GM19438 (cell line): ENCODE measurements at regions not wholly inside any gene's neighbourhood (a gene's known extent, or its start where the extent isn't known, plus 50 kb on each side); places are given as distances from the start of the nearest gene placed in this dataset.
A peak's percentile ranks its signal among the peaks of the same experiment; 100 is the strongest.

Source experiments
- ATAC-seq: cut with Tn5 transposase; IDR thresholded peaks from one replicate; pipeline ENCODE4 v1.9.1; 2021; ENCODE audit warnings: low read depth; ENCODE audit not compliant: unreplicated experiment

GRCh38 chrX:134172588-134173259 is 64.3 kb upstream of the CCDC160 start:
- peak; percentile 30 for ATAC-seq

- ATAC-seq = no peak
Observed at GRCh38 chrX:134173541-134174272, 63.3 kb upstream of the CCDC160 start.

- no peak for ATAC-seq
Observed at GRCh38 chrX:134174273-134174660, 62.7 kb upstream of the CCDC160 start.

GRCh38 chrX:134174859-134175258 is 62.1 kb upstream of the CCDC160 start:
- no peak for ATAC-seq

GRCh38 chrX:134177527-134177926 is 59.5 kb upstream of the CCDC160 start:
- no peak for ATAC-seq

DNA sequence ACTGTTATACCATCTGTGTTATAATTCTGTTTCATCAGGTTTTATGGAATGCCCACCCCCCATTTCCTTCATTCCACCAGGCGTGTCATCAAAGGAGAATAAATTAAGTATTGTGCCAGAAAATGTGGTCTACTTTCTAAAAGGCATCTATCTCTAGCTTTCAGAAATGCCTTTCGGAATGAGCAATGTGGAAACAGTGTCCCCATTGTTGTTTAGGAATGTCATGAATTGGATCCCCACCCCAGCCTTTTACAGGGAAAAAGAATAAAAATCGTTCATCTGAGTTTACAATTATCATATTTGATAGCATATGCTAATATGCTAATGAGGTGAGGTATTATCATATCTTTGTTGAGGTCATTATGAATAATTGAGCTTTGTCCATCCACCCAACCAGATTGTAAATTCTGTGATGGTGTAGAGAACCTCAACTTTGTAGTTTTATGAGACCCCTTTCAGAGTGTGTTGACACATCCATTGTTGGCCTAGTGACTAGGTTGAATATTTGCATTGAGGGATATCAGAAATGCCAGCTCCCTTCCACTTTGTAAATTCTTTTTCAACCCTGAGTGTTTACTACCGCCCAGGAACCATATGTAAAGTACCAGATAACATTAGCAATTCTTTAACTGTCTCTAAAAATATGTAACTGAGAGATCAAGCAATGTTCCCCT is 56.2 kb upstream of the CCDC160 start:
- no peak for ATAC-seq

GRCh38 chrX:134181275-134181660 is 55.7 kb upstream of the CCDC160 start:
- ATAC-seq = no peak

GRCh38 chrX:134183665-134184064 is 53.3 kb upstream of the CCDC160 start:
- ATAC-seq = no peak

GRCh38 chrX:134184936-134185335 is 52.0 kb upstream of the CCDC160 start:
- no peak for ATAC-seq

DNA sequence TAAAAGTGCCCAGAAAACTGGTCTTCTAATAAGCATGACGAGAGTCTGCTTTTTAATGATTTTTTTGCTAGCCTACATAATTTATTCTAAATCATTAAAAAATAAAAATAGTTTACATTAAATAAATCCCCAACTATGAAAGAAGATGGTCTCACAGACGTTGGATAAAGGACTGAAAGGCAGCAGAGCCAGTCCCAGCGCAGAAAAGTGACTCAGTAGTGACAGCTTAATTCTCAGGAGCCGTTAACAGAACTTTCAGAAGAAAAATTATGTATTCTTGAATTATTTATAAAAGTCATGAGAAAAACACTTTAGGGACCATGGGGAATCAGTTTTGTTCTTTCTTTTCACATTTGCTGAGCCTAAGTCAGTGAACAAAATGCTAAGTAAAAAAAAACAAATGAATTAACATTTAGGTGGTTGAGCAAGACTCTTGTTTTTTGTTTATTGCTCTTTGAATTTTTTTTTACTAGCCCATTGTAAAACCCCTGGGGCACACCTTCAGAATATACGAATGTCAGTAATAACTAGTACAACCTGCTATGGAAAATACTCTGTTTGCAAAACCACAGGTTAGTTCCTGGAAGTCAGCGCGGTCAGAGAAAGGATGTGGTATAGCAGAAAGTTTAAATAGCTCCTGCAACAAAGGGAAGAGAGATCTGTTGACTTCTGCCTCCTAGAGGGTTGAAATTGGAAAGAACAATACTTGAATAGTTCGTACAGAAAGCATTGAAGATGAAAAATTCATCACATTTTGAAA is 50.4 kb upstream of the CCDC160 start:
- ATAC-seq = peak; percentile 91
